Thyroid gland (tissue), 4 donors: ENCODE measurements at regions not wholly inside any gene's neighbourhood (a gene's known extent, or its start where the extent isn't known, plus 50 kb on each side); places are given as distances from the start of the nearest gene placed in this dataset.

Source experiments
- CTCF ChIP-seq, 6 experiments: fragments of 200-600 bp in 3 of 6; fragments of 450-650 bp in 3 of 6; sonication (generic) in 3 of 6; IDR thresholded peaks; one replicate each; pipeline ENCODE4 v1.5.1; 2016 to 2019; ENCODE audit warnings: antibody characterized with exemption in 6 of 6, mild to moderate bottlenecking in 2 of 6, inconsistent platforms in 1 of 6, moderate library complexity in 1 of 6
- POLR2A ChIP-seq, 2 donors: fragments of 450-650 bp; IDR thresholded peaks; one replicate each; pipeline ENCODE4 v1.6.1; 2017; ENCODE audit warnings: antibody characterized with exemption in 2 of 2, mild to moderate bottlenecking in 2 of 2, moderate library complexity in 1 of 2

GRCh38 chr11:127818625-127819024 is 768.7 kb downstream of the ETS1 start:
- TF ChIP-seq CTCF (IDR thresholded peaks at IDR 0.05) (no peak), POLR2A (IDR thresholded peaks at IDR 0.05) (no peak)
